PFSK-1 (cell line): ENCODE measurements at regions not wholly inside any gene's neighbourhood (a gene's known extent, or its start where the extent isn't known, plus 50 kb on each side); places are given as distances from the start of the nearest gene placed in this dataset.

Source experiments
- POLR2AphosphoS5 ChIP-seq: IDR thresholded peaks from 2 replicates; pipeline ENCODE4 v1.6.1; 2012; ENCODE audit warnings: low read depth, mild to moderate bottlenecking, control low read depth, low read length, moderate library complexity
- TAF1 ChIP-seq: IDR thresholded peaks from 2 replicates; pipeline ENCODE4 v1.6.1; 2012; ENCODE audit warnings: low read length, control low read depth, borderline replicate concordance; ENCODE audit not compliant: insufficient read depth
- TF ChIP-seq, protein P1 (sequence below), 2 experiments: IDR thresholded peaks; 2 replicates each; pipeline versions ENCODE4 v1.6.1 to v1.8.0; 2011 to 2012; ENCODE audit warnings: low read depth in 2 of 2, low read length in 2 of 2, control low read depth in 1 of 2, inconsistent platforms in 1 of 2, mild to moderate bottlenecking in 1 of 2, moderate library complexity in 1 of 2; ENCODE audit not compliant: insufficient read depth in 1 of 2

DNA sequence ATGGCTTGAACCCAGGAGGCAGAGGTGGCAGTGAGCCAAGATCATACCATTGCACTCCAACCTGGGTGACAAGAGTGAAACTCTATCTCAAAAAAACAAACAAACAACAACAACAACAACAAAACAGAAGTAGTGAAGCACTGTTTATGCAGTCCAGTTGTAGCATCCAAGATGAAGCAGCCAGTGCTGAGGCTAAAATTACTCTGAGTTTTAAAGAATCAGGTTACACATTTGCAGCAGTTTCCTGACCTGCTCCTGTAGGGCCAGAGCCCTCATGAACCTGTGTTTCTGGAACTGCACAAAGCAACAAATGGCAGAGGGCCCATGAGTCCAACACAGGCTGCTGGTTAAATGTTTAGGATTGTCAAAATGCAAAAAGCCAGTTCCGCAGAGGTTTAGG is 499.5 kb upstream of the PSMD7 start:
- TF ChIP-seq, protein P1, sequence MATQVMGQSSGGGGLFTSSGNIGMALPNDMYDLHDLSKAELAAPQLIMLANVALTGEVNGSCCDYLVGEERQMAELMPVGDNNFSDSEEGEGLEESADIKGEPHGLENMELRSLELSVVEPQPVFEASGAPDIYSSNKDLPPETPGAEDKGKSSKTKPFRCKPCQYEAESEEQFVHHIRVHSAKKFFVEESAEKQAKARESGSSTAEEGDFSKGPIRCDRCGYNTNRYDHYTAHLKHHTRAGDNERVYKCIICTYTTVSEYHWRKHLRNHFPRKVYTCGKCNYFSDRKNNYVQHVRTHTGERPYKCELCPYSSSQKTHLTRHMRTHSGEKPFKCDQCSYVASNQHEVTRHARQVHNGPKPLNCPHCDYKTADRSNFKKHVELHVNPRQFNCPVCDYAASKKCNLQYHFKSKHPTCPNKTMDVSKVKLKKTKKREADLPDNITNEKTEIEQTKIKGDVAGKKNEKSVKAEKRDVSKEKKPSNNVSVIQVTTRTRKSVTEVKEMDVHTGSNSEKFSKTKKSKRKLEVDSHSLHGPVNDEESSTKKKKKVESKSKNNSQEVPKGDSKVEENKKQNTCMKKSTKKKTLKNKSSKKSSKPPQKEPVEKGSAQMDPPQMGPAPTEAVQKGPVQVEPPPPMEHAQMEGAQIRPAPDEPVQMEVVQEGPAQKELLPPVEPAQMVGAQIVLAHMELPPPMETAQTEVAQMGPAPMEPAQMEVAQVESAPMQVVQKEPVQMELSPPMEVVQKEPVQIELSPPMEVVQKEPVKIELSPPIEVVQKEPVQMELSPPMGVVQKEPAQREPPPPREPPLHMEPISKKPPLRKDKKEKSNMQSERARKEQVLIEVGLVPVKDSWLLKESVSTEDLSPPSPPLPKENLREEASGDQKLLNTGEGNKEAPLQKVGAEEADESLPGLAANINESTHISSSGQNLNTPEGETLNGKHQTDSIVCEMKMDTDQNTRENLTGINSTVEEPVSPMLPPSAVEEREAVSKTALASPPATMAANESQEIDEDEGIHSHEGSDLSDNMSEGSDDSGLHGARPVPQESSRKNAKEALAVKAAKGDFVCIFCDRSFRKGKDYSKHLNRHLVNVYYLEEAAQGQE (IDR thresholded peaks at IDR 0.05; ENCODE audit: insufficient read depth in 1 of 2, low read depth in 2 of 2, low read length in 2 of 2): no peak
- no peak for TF ChIP-seq POLR2AphosphoS5
- TF ChIP-seq TAF1: no peak
